WERI-Rb-1 (cell line): ENCODE measurements at regions not wholly inside any gene's neighbourhood (a gene's known extent, or its start where the extent isn't known, plus 50 kb on each side); places are given as distances from the start of the nearest gene placed in this dataset.

ENCODE experiments used
- DNase-seq: peaks from one replicate; pipeline ENCODE4 v3.0.0-alpha.2; 2020
- H3K27ac ChIP-seq: fragments of 250-450 bp; sonication (Bioruptor Pico); 2 replicates; pipeline ENCODE4 v1.5.1; 2020; ENCODE audit warnings: mild to moderate bottlenecking, moderate library complexity
- H3K27me3 ChIP-seq: fragments of 250-450 bp; sonication (Bioruptor Pico); 2 replicates; pipeline ENCODE4 v1.5.1; 2021; ENCODE audit warnings: mild to moderate bottlenecking, low read depth, moderate library complexity; ENCODE audit not compliant: insufficient read depth, severe bottlenecking
- H3K36me3 ChIP-seq: fragments of 250-450 bp; sonication (Bioruptor Pico); 2 replicates; pipeline ENCODE4 v1.5.1; 2020; ENCODE audit warnings: mild to moderate bottlenecking, moderate library complexity
- H3K4me3 ChIP-seq: 2 replicates; pipeline ENCODE4 v1.5.1; 2011; ENCODE audit warnings: low read depth, mild to moderate bottlenecking, control low read depth, low read length
- H3K9me3 ChIP-seq: fragments of 250-450 bp; sonication (Bioruptor Pico); 2 replicates; pipeline ENCODE4 v1.5.1; 2021; ENCODE audit warnings: mild to moderate bottlenecking, moderate library complexity; ENCODE audit not compliant: severe bottlenecking
- TF ChIP-seq, protein P1 (sequence below): IDR thresholded peaks from 2 replicates; pipeline ENCODE4 v1.5.1; 2011; ENCODE audit warnings: low read depth, mild to moderate bottlenecking, control low read depth, inconsistent platforms, low read length

DNA sequence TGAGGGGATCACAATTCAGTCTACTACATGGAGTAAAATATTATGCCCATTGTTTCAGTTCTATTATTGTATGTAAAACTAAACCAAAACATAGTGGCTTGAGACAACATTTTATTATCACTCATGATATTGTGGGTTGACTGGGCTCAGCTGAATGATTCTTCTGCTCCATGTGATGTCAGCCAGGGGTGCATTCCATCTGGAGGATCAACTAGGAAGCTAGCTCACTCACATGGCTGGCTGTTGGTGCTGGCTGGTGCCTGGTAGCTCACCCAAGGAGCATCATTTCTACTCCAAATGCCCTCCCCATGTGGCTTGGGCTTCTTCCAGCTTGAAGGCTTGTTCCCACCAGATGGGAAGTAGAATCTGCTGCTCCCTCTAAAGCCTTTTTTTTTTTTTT lies 51.8 kb upstream of the CLRN1 start:
- Histone ChIP-seq H3K27me3 (peaks cover 76% of the 10 kb centered on the region), H3K36me3 (no peaks in the 10 kb centered on the region), H3K27ac (no peak overlapping the region), H3K4me3 (no peak overlapping the region), H3K9me3 (no peaks in the 10 kb centered on the region)
- TF ChIP-seq, protein P1, sequence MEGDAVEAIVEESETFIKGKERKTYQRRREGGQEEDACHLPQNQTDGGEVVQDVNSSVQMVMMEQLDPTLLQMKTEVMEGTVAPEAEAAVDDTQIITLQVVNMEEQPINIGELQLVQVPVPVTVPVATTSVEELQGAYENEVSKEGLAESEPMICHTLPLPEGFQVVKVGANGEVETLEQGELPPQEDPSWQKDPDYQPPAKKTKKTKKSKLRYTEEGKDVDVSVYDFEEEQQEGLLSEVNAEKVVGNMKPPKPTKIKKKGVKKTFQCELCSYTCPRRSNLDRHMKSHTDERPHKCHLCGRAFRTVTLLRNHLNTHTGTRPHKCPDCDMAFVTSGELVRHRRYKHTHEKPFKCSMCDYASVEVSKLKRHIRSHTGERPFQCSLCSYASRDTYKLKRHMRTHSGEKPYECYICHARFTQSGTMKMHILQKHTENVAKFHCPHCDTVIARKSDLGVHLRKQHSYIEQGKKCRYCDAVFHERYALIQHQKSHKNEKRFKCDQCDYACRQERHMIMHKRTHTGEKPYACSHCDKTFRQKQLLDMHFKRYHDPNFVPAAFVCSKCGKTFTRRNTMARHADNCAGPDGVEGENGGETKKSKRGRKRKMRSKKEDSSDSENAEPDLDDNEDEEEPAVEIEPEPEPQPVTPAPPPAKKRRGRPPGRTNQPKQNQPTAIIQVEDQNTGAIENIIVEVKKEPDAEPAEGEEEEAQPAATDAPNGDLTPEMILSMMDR, result no peak
- DNase-seq, result no peak

DNA sequence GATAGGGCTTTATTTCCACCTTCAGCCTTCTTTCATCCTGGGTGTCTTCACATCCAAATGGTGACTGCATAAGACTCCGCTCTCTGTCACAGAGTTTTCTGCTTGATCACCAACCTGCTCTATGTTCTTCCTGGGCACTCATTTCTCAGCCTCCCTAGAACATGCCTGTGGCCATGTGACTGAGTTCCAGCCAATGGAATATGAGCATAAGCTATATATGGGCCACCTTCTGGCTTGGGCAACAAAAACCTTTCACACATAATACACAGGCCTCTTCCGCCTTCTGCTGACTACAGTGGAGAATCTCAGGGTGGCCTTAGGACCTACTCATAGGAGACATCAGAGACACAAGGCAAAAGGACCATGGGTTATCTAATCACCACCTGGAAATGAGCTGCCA lies 51.2 kb upstream of the MED12L start:
- DNase-seq, result no peak
- H3K36me3 ChIP-seq, result no peaks in the 10 kb centered on the region
- TF ChIP-seq, protein P1, result no peak
- H3K27me3 ChIP-seq, result peaks cover 48% of the 10 kb centered on the region
- H3K4me3 ChIP-seq, result no peak overlapping the region
- no peak overlapping the region for H3K27ac ChIP-seq
- H3K9me3 ChIP-seq, result no peaks in the 10 kb centered on the region

DNA sequence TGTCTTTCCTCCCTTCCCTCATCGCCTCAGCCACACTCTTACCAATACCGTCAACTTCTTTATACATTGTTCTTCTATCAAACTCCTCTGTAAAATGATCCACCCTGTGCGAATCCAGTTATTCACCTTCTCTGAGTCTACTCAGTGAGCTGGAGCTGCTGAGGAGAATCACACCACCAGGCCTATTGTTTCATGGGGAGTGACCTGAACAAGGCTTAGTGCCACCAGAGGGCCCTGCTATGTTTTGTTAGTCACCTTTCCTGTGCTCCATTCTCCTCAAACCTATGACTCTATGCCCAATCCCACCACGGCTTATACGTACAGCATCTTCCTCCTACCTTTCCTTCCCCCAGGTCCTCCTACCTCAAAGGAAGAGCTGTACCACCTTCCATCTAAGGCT lies 50.4 kb upstream of the MED12L start:
- TF ChIP-seq, protein P1, result no peak
- Histone ChIP-seq H3K4me3 (no peak overlapping the region), H3K27me3 (peaks cover 49% of the 10 kb centered on the region), H3K9me3 (no peaks in the 10 kb centered on the region), H3K27ac (no peak overlapping the region), H3K36me3 (no peaks in the 10 kb centered on the region)
- no peak for DNase-seq
